ENCODE measurements at regions not wholly inside any gene's neighbourhood (a gene's known extent, or its start where the extent isn't known, plus 50 kb on each side); places are given as distances from the start of the nearest gene placed in this dataset.

DNA sequence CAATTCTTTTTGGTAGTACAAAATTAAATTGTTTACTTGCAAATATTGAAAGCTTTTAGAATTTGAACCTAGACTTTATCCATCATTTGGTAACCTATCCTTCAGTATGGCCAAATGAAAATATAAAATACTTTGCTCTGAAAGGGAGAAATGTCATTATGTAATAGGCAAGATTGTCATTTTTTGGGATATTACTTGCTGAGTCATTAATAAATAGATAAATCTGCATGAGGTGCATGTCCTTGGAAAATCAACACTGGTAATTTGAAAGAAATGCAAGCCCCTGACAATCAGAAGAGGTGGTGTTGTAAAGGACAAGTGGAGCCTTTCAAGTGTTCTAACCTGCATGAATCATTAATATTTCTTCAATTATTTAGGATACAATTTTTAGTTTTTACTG, 231.8 kb upstream of the CCNG1 start:
- TF ChIP-seq, protein P1, sequence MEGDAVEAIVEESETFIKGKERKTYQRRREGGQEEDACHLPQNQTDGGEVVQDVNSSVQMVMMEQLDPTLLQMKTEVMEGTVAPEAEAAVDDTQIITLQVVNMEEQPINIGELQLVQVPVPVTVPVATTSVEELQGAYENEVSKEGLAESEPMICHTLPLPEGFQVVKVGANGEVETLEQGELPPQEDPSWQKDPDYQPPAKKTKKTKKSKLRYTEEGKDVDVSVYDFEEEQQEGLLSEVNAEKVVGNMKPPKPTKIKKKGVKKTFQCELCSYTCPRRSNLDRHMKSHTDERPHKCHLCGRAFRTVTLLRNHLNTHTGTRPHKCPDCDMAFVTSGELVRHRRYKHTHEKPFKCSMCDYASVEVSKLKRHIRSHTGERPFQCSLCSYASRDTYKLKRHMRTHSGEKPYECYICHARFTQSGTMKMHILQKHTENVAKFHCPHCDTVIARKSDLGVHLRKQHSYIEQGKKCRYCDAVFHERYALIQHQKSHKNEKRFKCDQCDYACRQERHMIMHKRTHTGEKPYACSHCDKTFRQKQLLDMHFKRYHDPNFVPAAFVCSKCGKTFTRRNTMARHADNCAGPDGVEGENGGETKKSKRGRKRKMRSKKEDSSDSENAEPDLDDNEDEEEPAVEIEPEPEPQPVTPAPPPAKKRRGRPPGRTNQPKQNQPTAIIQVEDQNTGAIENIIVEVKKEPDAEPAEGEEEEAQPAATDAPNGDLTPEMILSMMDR (IDR thresholded peaks at IDR 0.05): no peak
- Histone ChIP-seq H3K4me3 (no peak overlapping the region), H3K27ac (no peak overlapping the region)
- DNase-seq (ENCODE audit: low spot score): no peak

DNA sequence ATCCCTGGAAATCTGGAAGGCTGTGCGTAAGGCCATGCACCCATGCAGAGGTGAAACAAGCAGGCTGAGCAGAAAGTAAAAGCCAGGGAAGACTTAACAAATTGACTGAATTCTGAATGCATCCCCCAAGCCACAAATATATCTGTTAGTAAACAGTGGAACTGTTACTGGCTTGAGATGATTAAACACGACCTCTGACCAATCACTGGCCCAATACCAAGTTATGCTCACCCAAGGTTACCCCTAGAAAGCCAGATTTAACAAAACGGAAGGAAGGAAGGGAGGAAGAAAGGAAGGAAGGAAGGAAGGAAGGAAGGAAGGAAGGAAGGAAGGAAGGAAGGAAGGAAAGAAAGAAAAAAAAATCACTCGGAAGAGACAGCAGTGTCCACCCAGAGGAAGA, 215.8 kb upstream of the CCNG1 start:
- H3K27ac ChIP-seq: no peak overlapping the region
- TF ChIP-seq, protein P1 (IDR thresholded peaks at IDR 0.05): no peak
- DNase-seq (ENCODE audit: low spot score): no peak

DNA sequence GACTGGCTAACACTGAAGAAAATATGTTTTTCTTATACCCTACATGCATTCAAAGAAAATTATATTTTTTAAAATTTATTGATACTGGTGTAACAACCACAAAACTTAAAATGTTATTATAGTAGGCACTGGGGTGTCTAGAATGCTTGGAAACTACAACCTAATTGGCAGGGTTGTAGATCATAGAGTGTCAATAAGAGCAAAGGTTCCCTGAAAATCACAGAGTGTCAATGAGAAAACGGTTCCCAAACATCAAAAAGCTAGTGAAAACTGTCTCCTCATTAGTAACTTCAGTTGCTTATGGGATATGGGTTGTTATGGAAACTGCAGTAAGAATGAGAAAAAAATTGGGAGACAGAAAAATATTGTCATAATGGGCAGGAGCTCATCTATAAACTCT, 214.4 kb upstream of the CCNG1 start:
- Histone ChIP-seq H3K27ac (no peak overlapping the region), H3K4me3 (no peak overlapping the region)
- TF ChIP-seq, protein P1 (IDR thresholded peaks at IDR 0.05): no peak
- no peak for DNase-seq (ENCODE audit: low spot score)

More for the DNA sequence above, 215.8 kb upstream of the CCNG1 start:
- H3K4me3 ChIP-seq: no peak overlapping the region

DNA sequence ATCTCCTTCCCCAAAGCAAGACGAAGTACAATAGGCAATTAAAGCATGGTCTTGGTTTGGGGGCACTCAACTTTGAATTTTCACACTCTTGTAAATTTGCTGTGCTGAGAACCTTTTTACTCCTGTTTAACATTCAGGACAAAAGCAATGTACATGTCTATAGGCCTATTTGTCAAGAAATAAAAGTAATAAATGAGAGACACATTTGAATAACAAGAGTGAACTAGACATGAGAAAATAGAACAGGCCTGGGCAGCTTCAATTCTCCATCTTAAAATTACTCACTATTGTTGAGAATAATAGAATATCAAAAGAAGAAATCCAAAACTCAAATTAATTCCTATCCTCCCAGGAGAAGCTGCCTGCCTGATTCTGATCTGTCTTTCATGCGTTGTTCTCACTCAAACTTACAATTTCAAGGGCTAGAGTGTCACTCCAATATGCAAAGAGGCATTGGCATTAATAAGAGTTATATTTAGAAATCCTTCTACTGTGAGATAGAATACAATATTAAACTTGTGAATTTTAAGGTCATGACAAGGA, 192.9 kb upstream of the CCNG1 start:
- TF ChIP-seq, protein P1 (IDR thresholded peaks at IDR 0.05): no peak
- no peak overlapping the region for H3K4me3 ChIP-seq
- H3K27ac ChIP-seq: no peak overlapping the region
- no peak for DNase-seq (ENCODE audit: low spot score)

DNA sequence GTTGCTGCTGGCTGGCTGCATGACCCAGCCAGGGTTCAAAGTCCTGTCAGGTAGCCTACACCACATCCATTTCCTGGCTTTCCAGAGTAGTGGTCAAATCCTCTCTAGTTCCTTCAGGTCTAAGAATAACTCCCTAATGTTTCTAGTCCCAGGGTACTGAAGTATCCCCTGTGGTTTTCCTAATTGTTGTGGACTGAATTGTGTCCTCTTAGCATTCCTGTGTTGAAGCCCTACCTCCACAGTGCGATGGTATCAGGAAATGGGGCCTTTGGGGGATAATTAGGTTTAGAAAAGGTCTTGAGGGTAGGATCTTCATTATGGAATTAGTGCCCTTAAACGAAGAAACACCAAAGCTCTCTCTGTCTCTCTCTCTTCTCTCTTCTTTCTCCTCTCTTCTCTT, 191.8 kb upstream of the CCNG1 start:
- no peak for DNase-seq (ENCODE audit: low spot score)

DNA sequence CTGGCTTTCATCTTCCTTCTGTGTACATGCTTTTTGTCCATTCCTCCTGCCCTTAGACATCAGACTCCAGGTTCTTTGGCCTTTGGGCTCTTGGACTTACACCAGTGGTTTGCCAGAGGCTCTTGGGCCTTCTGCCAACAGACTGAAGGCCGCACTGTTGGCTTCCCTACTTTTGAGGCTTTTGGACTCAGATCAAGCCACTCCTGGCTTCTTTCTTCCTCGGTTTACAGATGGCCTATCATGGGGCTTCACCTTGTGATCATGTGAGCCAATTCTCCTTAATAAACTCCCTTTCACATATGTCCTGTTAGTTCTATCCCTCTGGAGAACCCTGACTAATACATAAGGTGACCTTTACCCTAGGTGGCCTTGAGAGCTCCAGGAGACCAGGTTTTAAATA, 189.1 kb upstream of the CCNG1 start:
- TF ChIP-seq, protein P1 (IDR thresholded peaks at IDR 0.05): no peak
- H3K27ac ChIP-seq: no peak overlapping the region
- H3K4me3 ChIP-seq: no peak overlapping the region
- DNase-seq (ENCODE audit: low spot score): no peak

More for the DNA sequence above, 191.8 kb upstream of the CCNG1 start:
- TF ChIP-seq, protein P1 (IDR thresholded peaks at IDR 0.05): no peak
- Histone ChIP-seq H3K27ac (no peak overlapping the region), H3K4me3 (no peak overlapping the region)

DNA sequence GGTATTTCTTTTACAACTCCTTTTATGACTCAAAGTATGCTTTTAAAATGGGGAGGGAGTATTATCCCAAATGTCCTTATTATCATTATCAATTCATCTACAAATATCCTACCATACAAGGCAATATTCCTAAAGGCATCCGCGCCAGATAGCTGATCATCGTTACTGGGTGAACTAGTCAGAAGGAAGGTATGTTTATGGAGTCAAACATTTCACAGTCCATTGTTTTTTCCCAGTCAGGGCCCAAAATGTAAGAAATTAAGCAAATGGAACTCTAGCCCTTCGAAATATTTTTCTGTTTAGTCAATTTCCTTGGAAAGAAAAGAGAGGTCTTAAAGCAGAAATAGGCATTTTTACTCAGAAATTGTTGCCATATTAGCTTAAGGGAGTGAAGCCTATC, 188.5 kb upstream of the CCNG1 start:
- DNase-seq (ENCODE audit: low spot score): no peak
- Histone ChIP-seq H3K27ac (no peak overlapping the region), H3K4me3 (no peak overlapping the region)
- TF ChIP-seq, protein P1 (IDR thresholded peaks at IDR 0.05): no peak
